Esophagus squamous epithelium (tissue), 5 donors: ENCODE measurements at regions not wholly inside any gene's neighbourhood (a gene's known extent, or its start where the extent isn't known, plus 50 kb on each side); places are given as distances from the start of the nearest gene placed in this dataset.

ENCODE experiments used
- DNase-seq: peaks from one replicate; lab custom pipeline; 2025; lab: John Stamatoyannopoulos, UW
- H3K27ac ChIP-seq, 4 donors: fragments of 200-600 bp; sonication (generic); one replicate each; pipeline ENCODE4 v1.5.1; 2016 to 2019; ENCODE audit warnings: mild to moderate bottlenecking in 1 of 4
- H3K27me3 ChIP-seq, 4 donors: fragments of 200-600 bp; sonication (generic); 1 replicate in 3 of 4; 2 replicates in 1 of 4; pipeline versions ENCODE4 v1.5.1 to v1.6.0; 2017 to 2021; ENCODE audit warnings: antibody characterized with exemption in 1 of 4
- H3K36me3 ChIP-seq, 3 donors: fragments of 200-600 bp; sonication (generic); one replicate each; pipeline ENCODE4 v1.5.1; 2016 to 2019
- H3K4me1 ChIP-seq, 3 donors: fragments of 200-600 bp; sonication (generic); one replicate each; pipeline ENCODE4 v1.5.1; 2017 to 2019
- H3K4me3 ChIP-seq, 4 donors: fragments of 200-600 bp; sonication (generic); 1 replicate in 3 of 4; 2 replicates in 1 of 4; pipeline ENCODE4 v1.5.1; 2016 to 2019; ENCODE audit warnings: mild to moderate bottlenecking in 2 of 4, moderate library complexity in 1 of 4
- H3K9me3 ChIP-seq, 3 donors: fragments of 200-600 bp; sonication (generic); one replicate each; pipeline ENCODE4 v1.5.1; 2016 to 2019
- CTCF ChIP-seq, 6 experiments: fragments of 450-650 bp in 4 of 6; fragments of 200-600 bp in 2 of 6; sonication (generic) in 2 of 6; IDR thresholded peaks; one replicate each; pipeline ENCODE4 v1.5.1; 2016 to 2019; ENCODE audit warnings: antibody characterized with exemption in 6 of 6, mild to moderate bottlenecking in 4 of 6, moderate library complexity in 4 of 6
- POLR2A ChIP-seq, 4 donors: fragments of 450-650 bp; IDR thresholded peaks; one replicate each; pipeline ENCODE4 v1.6.1; 2017; ENCODE audit warnings: antibody characterized with exemption in 4 of 4, mild to moderate bottlenecking in 4 of 4, moderate library complexity in 3 of 4
- WGBS, 2 donors: methylation state at CpG; one replicate each; pipeline ENCODE4 v1.1.5; 2018; 5-methylcytosine and 5-hydroxymethylcytosine counted together
- intact Hi-C: fragments of 100-400 bp; cut with DNase I; formaldehyde crosslinking; loops from one replicate; pipeline ENCODE4 v1.15.0; 2022
- donor health status: DM: yes; HTN: yes; CAD: no.

DNA sequence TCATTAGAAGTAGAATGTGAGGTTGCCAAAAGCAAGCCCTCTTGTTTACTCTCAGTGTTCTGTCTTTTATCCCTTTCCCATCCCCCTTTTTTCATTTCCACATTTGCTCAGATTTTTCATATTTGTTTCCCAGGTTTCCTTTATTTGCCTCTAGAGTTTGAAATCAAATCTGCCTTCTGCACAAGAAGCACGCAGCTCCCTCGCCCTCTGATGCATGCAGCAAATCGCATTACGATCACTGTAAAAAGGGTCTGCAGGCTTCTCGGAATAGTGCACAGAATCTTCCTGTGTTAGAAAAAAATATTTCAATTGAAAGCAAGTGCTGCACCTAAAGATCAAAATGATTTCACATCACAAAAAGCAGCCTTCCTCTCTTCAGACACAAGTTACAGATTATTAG, 129.0 kb downstream of the GPAM start:
- TF ChIP-seq POLR2A (IDR thresholded peaks at IDR 0.05) (no peak), CTCF (IDR thresholded peaks at IDR 0.05) (no peak)
- H3K9me3 ChIP-seq, result no peaks in the 10 kb centered on the region
- intact Hi-C loops, result no loop called here
- no peaks in the 10 kb centered on the region for H3K27me3 ChIP-seq
- H3K4me1 ChIP-seq, result no peaks in the 10 kb centered on the region
- no peaks in the 10 kb centered on the region for H3K36me3 ChIP-seq
- H3K27ac ChIP-seq, result no peak overlapping the region
- DNase-seq, result no peak
- H3K4me3 ChIP-seq, result no peak overlapping the region
- 83 to 84% methylated on average over 5 of the region's 5 CpGs for WGBS, 2 donors

DNA sequence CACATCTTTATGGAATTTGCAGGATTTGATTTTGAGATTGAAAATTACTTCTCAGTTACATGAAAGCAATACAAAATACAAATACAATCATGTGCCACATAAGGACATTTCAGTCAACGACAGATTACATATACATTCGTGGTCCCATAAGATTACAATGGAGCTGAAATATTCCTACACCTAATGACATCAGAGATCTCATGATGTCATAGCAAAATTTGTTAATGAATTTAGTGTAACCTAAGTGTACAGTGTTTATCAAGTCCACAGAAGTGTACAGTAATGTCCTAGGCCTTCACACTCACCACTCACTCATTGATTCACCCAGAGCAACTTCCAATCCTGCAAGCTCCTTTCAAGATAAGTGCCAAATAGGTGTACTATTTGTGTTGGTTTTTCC, 126.5 kb downstream of the GPAM start:
- no peaks in the 10 kb centered on the region for H3K27me3 ChIP-seq
- H3K4me1 ChIP-seq, result no peaks in the 10 kb centered on the region

GRCh38 chr10:112059220-112059619, 124.3 kb downstream of the GPAM start:
- Histone ChIP-seq H3K4me3 (no peak overlapping the region), H3K27ac (no peak overlapping the region), H3K9me3 (no peaks in the 10 kb centered on the region), H3K27me3 (no peaks in the 10 kb centered on the region), H3K36me3 (no peaks in the 10 kb centered on the region), H3K4me1 (no peaks in the 10 kb centered on the region)
- DNase-seq, result no peak
- TF ChIP-seq POLR2A (IDR thresholded peaks at IDR 0.05) (no peak), CTCF (IDR thresholded peaks at IDR 0.05) (no peak)
- intact Hi-C loops, result no loop called here
- 75 to 80% methylated on average over 6 of the region's 6 CpGs for WGBS, 2 donors

More for the DNA sequence above, 126.5 kb downstream of the GPAM start:
- Histone ChIP-seq H3K4me3 (no peak overlapping the region), H3K27ac (no peak overlapping the region), H3K9me3 (no peaks in the 10 kb centered on the region), H3K36me3 (no peaks in the 10 kb centered on the region)
- intact Hi-C loops, result no loop called here
- DNase-seq, result no peak
- WGBS, 2 donors, result 74 to 75% methylated on average over 2 of the region's 2 CpGs
- no peak for TF ChIP-seq POLR2A (IDR thresholded peaks at IDR 0.05)
- TF ChIP-seq CTCF (IDR thresholded peaks at IDR 0.05), result no peak

DNA sequence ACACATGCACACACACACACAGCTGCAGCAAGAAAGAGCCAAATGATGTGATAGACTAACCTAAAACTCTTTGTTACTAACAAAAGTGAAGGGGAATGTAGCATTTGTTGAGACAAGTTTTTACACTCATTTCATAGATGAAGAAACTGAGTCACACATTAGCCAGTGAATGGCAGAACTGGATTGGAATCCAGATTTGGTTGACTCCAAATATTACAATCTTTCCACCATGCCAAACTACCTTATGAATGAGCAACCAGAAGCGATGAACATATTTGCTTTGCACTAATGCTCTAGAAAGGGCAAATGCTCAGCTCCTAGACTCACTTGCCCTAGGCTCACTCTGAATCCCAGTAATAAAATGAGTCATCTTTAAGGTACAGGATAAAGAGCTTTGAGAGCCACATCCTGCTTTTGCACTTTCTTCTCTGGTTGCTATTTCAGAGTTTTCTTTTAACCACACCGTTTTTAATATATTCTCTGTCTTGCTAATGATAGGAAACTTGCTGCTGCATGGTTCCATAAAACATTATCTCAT, 111.9 kb downstream of the GPAM start:
- Histone ChIP-seq H3K27me3 (no peaks in the 10 kb centered on the region), H3K36me3 (no peaks in the 10 kb centered on the region), H3K4me1 (no peaks in the 10 kb centered on the region), H3K4me3 (no peak overlapping the region), H3K9me3 (no peaks in the 10 kb centered on the region), H3K27ac (no peak overlapping the region)
- no peak for TF ChIP-seq POLR2A (IDR thresholded peaks at IDR 0.05)
- TF ChIP-seq CTCF (IDR thresholded peaks at IDR 0.05), result no peak
- intact Hi-C loops, result no loop called here
- 45 to 62% methylated on average over 2 of the region's 2 CpGs for WGBS, 2 donors
- no peak for DNase-seq

DNA sequence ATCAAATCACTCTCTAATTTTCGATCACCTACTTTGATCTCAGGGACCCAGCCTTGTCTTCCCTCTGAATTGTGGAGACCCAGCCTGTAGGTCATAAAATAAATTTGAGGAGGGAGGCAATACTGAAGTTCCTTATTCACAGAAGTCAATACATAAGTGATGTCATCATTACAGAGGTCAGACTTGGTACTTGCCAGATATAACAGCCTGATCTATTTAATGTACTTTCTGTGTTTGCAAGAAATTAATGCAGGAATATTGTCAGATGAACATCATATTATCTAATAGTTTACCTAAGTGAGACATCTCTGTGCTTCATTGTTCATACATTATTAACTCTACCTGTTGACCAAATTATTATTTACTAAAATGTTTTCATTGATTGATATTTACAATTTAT, 105.6 kb downstream of the GPAM start:
- intact Hi-C loops, result no loop called here
- Histone ChIP-seq H3K27me3 (no peaks in the 10 kb centered on the region), H3K4me3 (no peak overlapping the region), H3K27ac (no peak overlapping the region), H3K4me1 (peaks cover 0 to 6% (median 0%) of the 10 kb centered on the region in 3 donors), H3K36me3 (no peaks in the 10 kb centered on the region), H3K9me3 (no peaks in the 10 kb centered on the region)
- 52 to 58% methylated on average over 1 of the region's 1 CpG for WGBS, 2 donors
- no peak for DNase-seq
- TF ChIP-seq POLR2A (IDR thresholded peaks at IDR 0.05), result no peak
- TF ChIP-seq CTCF (IDR thresholded peaks at IDR 0.05), result no peak
